Umbilical cord (tissue), 1 donor: ENCODE measurements at regions not wholly inside any gene's neighbourhood (a gene's known extent, or its start where the extent isn't known, plus 50 kb on each side); places are given as distances from the start of the nearest gene placed in this dataset.
A peak's percentile ranks its signal among the peaks of the same experiment; 100 is the strongest.

Experiments used
- DNase-seq: peaks from one replicate; pipeline ENCODE4 v3.0.0-alpha.2; 2015; ENCODE audit warnings: low spot score

DNA sequence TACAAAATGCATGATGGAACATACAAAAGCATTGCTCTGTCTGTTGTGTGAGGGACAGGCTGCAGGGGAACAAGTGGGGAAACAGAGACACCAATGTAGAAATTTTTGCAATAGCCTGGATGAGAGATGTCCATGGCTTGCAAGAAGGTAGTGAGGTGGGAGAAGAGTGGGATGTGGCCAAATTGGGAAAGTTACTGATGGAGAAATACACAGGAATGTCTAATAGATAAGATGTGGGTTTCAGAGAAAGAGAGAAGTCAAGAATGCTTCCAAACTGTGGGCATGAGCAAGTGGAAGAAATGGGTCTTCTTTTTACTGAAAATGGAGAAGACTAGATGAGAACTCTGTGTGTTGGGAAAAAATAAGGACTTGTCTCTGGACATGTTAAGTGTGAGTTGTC lies 592.7 kb downstream of the TNS3 start:
- DNase-seq = no peak

DNA sequence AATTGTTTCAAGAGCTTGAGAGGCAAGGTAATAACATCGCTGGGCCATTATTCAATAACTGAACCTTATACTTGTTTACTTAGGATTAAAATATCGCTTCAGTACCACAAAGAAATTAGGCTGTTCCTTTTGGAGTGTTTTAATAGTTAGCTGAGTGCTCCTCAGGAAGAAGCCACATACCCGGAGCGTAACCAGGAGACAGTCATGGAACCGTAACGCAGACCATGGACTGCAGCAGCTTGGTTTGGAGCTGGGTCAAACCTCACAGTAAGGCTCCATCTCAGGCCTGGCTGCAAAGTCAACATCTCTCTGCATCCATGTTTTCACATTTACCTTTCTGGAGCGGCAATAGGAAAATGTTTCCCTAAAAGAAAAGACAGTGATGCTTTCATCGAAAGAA lies 599.0 kb downstream of the TNS3 start:
- DNase-seq = no peak

- DNase-seq = peak; percentile 37
Observed at GRCh38 chr7:46979439-46979838, 602.5 kb downstream of the TNS3 start.

DNA sequence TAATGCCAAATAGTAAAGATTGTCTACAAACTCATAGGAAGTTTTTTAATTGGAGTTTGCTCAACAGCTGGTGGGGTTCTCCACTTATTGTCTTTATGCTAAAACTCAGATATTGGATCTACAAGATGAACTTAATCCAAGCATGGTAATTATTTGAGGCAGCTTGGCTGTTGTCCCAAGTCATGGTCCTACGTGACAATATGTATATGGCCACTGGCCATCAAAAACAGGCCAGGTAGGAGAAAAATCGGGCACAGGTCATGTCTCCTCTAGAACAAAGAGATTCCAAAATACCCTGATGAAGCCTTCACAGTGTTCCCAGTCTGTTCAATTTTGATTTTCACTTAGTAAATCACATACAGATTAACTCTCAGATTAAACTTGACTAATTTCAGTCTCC lies 606.4 kb downstream of the TNS3 start:
- no peak for DNase-seq

GRCh38 chr7:46972205-46972604 lies 609.7 kb downstream of the TNS3 start:
- DNase-seq = peak; percentile 34

- DNase-seq = no peak
Observed at GRCh38 chr7:46970476-46970875, 611.4 kb downstream of the TNS3 start.

DNA sequence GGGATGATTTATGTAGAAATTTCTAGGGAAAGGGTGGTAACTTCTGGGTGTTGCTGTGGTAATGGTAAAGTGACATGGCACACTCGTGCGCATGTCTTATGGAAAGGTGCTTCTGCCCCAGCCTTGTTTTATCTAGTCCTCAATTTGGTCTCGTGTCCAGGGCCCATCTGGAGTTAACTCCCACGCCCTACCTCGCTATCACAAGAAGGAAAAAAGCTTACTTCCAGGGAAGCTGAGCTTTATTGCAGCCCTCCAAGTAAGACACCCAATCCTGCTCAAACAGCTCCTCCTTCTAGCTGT lies 611.8 kb downstream of the TNS3 start:
- DNase-seq = no peak

- no peak for DNase-seq
Observed at GRCh38 chr7:46969303-46970130, 612.4 kb downstream of the TNS3 start.

DNA sequence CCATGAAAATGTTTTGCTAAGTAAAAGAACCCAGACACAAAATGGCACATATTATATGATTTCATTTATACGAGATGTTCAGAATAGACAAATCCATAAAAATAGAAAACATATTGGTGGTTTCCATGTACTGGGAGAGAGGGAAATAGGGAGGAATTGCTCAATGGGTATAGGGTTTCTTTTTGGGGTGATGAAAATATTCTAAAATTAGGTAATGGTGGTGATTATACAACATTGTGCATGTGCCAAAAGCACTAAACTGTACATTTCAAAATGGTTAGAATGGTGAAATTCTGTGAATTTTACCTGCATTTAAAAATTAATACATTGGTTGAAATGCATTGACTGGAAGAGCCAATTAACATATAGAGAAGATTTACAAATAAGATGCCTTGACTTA lies 613.9 kb downstream of the TNS3 start:
- DNase-seq = no peak

GRCh38 chr7:46963719-46964118 lies 618.2 kb downstream of the TNS3 start:
- DNase-seq = no peak

DNA sequence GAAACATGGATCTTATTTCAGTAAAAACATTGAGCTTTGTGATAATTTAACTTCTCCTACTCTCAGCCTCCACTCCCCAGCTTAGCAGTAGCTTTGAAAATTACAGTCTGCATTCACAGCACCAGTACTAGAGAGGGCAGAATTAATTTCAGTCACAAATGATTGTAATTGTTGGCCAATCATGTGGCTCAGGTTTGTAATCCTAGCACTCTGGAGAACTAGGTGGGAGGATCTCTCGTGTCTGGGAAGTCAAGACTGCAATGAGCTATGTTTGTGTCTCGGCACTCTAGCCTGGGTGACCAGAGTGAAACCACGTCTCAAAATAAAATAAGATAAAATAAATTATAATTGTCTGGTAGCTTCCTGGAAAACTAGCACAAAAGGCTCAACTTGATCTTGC lies 620.9 kb downstream of the TNS3 start:
- no peak for DNase-seq

DNA sequence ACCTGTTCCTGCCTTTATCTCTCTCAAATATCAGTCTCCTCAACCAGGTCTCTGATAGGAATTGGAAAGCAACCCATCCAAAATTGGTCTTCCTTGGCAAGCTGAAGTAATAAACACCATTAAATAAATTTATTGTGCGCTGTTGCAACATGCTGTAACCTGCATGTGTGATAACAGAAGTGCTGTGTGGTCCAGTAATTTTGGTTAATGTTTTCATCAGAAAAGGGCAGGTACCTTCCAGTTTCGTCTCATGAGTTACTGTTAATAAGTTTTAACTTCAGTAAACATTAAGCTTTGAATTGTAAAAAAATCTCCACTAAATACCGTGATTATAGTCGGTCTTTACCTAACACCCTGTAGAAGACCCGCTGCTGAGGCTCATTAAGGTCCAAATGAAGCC lies 624.7 kb downstream of the TNS3 start:
- DNase-seq = no peak

DNA sequence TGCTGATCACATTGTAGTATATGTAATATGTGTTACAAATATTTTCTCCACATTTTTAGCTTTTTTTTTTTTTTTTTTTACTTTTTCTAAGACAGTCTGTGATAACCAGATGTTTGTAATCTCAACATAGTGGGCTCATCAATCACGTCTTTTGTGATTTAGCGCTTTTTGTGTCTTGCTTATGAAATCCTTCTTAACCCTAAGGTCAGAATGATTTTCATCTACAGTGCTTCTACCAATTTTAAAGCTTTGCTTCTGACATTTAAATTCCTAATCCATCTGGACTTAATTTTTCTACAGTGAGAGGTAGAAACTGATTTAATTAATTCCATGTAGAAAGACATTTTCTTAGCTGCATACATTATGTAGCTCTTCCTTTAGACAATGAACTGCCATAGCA lies 626.4 kb downstream of the TNS3 start:
- DNase-seq = no peak

DNA sequence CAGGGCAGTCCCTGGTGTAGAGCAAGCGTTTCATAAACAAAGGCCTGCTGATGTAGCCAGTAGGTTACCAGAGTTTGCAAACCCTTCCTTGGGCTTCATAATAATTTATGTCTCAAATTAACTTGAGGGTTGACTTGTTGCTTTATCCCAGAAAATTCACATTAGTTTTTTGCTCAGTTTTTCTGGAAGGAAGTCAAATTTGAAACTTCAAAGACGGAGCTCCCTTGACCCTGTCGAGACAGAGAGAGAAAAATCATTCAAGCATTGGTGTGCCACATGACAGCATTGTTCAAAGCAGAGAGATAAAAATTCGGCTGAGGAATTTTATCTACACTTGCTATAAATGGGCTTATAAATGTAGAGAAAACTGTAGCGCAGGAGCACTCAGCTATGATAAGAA lies 627.7 kb downstream of the TNS3 start:
- DNase-seq = peak; percentile 84

- DNase-seq = no peak
Observed at GRCh38 chr7:46953008-46953407, 628.9 kb downstream of the TNS3 start.

DNA sequence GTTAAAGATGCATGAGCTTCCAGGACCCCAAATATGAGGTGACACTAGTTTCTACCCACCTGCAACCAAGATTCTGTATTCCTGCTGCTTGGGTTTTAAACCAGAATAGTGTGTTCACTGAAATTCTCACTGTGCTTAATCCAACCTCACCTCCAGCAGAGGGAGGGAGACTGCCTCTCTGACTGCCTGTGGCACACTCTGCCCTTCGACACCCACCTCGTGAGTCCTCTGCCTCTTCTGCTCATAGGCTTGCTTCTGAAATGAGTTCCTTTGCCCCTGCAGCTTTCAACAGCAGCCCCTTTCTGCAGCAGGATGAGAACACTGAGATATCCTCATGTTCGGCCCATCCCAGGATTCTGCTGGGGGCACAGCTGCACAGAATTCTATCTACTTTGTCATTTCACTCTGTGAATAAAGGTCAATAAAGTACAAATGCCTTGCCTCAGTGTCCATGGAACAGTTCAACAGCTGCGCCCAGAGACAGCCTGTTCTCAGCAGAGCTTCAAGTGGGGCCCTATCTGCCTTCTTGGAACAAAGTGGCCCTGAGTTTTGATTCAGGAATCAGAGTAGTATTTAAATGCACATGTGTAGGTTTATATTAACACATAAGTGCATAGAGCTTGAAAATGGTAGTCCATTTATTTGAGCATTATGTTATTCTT lies 632.5 kb downstream of the TNS3 start:
- DNase-seq = no peak

GRCh38 chr7:46948716-46949115 lies 633.2 kb downstream of the TNS3 start:
- DNase-seq = no peak

- DNase-seq = peak; percentile 93
Observed at GRCh38 chr7:46945328-46945727, 636.6 kb downstream of the TNS3 start.

DNA sequence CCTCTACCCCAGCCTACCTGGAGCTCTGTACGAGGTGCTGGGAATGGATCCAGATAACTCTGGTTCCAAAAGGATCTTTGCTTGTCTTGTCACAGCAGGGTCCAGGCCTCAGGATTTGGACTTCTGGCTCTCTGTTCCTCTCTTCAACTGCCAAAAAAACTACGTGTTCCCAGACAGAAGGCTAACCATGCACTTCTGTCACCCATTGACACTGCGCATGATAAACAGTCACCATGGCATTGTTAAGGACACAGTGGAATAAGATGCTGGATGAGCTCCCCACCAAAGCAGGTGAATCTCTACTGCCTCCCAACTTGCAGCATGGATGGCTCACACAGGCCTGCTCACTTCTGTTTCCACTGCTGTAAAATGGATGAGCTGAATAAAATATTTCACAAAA lies 637.9 kb downstream of the TNS3 start:
- no peak for DNase-seq

DNA sequence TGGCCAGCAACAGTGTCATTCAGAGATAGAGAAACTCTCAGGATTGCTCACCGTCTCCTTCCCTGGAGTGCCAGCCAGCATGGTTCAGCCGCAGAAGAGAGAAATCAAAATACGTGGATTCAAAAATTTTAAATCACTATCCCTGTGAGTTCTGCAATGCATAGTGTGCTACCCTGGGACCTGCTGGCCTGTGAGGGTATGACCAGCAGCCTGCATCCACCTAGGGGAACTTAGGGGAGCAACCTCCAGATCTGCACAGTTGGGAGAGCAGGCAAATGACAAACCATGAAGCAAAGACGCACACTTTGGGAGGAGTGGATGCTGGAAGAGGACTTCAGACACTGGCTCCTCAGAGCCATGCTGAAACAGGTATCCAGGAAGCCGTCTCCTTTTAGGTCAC lies 639.3 kb downstream of the TNS3 start:
- DNase-seq = no peak

GRCh38 chr7:46940178-46940577 lies 641.7 kb downstream of the TNS3 start:
- DNase-seq = no peak

GRCh38 chr7:46939558-46939957 lies 642.4 kb downstream of the TNS3 start:
- DNase-seq = no peak

GRCh38 chr7:46939089-46939488 lies 642.8 kb downstream of the TNS3 start:
- DNase-seq = peak; percentile 40

DNA sequence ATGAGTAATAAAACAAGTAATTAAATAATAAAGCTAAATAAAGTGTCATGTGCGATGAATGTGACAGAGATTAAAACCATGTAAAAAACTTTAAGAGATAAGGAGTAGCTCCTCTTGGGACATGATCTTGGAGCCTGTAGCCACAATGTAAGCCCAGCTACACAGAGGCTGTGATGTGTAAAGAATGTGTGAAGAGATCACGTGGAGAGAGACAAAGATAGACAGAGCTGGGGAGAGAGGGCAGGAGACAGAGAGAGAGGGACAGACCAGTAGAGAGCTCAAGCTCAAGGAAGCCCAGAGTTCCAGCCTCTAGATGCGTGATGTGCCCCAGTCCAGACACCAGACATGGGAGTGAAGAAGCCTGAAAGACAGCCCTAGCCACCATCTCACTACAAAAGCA lies 644.1 kb downstream of the TNS3 start:
- no peak for DNase-seq
